ENCODE measurements at regions not wholly inside any gene's neighbourhood (a gene's known extent, or its start where the extent isn't known, plus 50 kb on each side); places are given as distances from the start of the nearest gene placed in this dataset.
"Not testable (repeated sequence)": the region's sequence is repeated elsewhere in the genome, so short reads cannot be mapped to it uniquely, and the experiment has no call there.

- TF ChIP-seq, protein P1, sequence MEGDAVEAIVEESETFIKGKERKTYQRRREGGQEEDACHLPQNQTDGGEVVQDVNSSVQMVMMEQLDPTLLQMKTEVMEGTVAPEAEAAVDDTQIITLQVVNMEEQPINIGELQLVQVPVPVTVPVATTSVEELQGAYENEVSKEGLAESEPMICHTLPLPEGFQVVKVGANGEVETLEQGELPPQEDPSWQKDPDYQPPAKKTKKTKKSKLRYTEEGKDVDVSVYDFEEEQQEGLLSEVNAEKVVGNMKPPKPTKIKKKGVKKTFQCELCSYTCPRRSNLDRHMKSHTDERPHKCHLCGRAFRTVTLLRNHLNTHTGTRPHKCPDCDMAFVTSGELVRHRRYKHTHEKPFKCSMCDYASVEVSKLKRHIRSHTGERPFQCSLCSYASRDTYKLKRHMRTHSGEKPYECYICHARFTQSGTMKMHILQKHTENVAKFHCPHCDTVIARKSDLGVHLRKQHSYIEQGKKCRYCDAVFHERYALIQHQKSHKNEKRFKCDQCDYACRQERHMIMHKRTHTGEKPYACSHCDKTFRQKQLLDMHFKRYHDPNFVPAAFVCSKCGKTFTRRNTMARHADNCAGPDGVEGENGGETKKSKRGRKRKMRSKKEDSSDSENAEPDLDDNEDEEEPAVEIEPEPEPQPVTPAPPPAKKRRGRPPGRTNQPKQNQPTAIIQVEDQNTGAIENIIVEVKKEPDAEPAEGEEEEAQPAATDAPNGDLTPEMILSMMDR (conservative IDR thresholded peaks at IDR 0.05; ENCODE audit: low read length): not testable (repeated sequence)
- TF ChIP-seq EZH2phosphoT487 (IDR thresholded peaks at IDR 0.05; ENCODE audit: borderline replicate concordance): not testable (repeated sequence)
Measured at GRCh38 chr20:26025792-26026191, 329.1 kb upstream of the ZNF337 start.

Measured in Loucy (cell line).